HG03565 (cell line): ENCODE measurements at regions not wholly inside any gene's neighbourhood (a gene's known extent, or its start where the extent isn't known, plus 50 kb on each side); places are given as distances from the start of the nearest gene placed in this dataset.

ENCODE experiments used
- ATAC-seq: cut with Tn5 transposase; IDR thresholded peaks from one replicate; pipeline ENCODE4 v1.9.1; 2021; ENCODE audit warnings: mild to moderate bottlenecking, moderate library complexity; ENCODE audit not compliant: unreplicated experiment

GRCh38 chr5:174307031-174307408 lies 261.5 kb downstream of the NSG2 start:
- ATAC-seq: no peak

- no peak for ATAC-seq
Observed at GRCh38 chr5:174307656-174308271, 262.3 kb downstream of the NSG2 start.

GRCh38 chr5:174309131-174309795 lies 263.8 kb downstream of the NSG2 start:
- no peak for ATAC-seq

- ATAC-seq: no peak
Observed at GRCh38 chr5:174310243-174310642, 264.7 kb downstream of the NSG2 start.

- no peak for ATAC-seq
Observed at GRCh38 chr5:174310706-174311105, 265.2 kb downstream of the NSG2 start.

- ATAC-seq: no peak
Observed at GRCh38 chr5:174311121-174311520, 265.6 kb downstream of the NSG2 start.

- ATAC-seq: peak; percentile 46
Observed at GRCh38 chr5:174311531-174312269, 266.2 kb downstream of the NSG2 start.

GRCh38 chr5:174312270-174312617 lies 266.7 kb downstream of the NSG2 start:
- no peak for ATAC-seq

GRCh38 chr5:174312641-174313040 lies 267.1 kb downstream of the NSG2 start:
- no peak for ATAC-seq

GRCh38 chr5:174313615-174314014 lies 268.1 kb downstream of the NSG2 start:
- ATAC-seq: no peak

- no peak for ATAC-seq
Observed at GRCh38 chr5:174314261-174314660, 268.8 kb downstream of the NSG2 start.

- no peak for ATAC-seq
Observed at GRCh38 chr5:174315471-174315870, 270.0 kb downstream of the NSG2 start.

- no peak for ATAC-seq
Observed at GRCh38 chr5:174315871-174316270, 270.4 kb downstream of the NSG2 start.

- ATAC-seq: no peak
Observed at GRCh38 chr5:174316326-174316725, 270.8 kb downstream of the NSG2 start.

- ATAC-seq: no peak
Observed at GRCh38 chr5:174317256-174317894, 271.9 kb downstream of the NSG2 start.

GRCh38 chr5:174318578-174318977 lies 273.1 kb downstream of the NSG2 start:
- ATAC-seq: no peak

- no peak for ATAC-seq
Observed at GRCh38 chr5:174319551-174319950, 274.0 kb downstream of the NSG2 start.

GRCh38 chr5:174320051-174320450 lies 274.5 kb downstream of the NSG2 start:
- no peak for ATAC-seq

GRCh38 chr5:174323878-174324281 lies 278.4 kb downstream of the NSG2 start:
- peak; percentile 80 for ATAC-seq

- no peak for ATAC-seq
Observed at GRCh38 chr5:174324680-174325079, 279.2 kb downstream of the NSG2 start.

- no peak for ATAC-seq
Observed at GRCh38 chr5:174325431-174325830, 279.9 kb downstream of the NSG2 start.

GRCh38 chr5:174325961-174326360 lies 280.5 kb downstream of the NSG2 start:
- no peak for ATAC-seq
